ENCODE measurements at regions not wholly inside any gene's neighbourhood (a gene's known extent, or its start where the extent isn't known, plus 50 kb on each side); places are given as distances from the start of the nearest gene placed in this dataset.

DNA sequence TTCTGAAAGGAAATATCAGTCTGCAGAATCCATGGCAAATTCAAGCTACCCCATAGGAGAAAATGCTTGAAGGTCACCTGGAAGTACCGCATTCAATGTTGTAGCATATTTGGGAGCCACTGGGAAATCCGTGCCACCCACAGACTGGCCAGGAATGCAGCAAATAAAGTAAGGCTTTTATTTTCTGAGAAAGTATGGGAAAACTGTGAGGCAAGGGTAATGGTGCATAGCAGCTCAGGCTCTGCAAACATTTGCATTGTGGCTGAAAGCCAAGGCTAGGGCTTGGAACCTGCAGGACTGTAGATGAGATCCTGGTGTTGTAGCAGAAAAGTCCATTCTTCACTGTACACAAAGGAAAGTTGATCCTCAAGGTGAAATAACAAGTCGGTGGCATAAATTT lies 450.9 kb upstream of the NR3C2 start:
- no peak for TF ChIP-seq POLR2A (IDR thresholded peaks at IDR 0.05; ENCODE audit: insufficient read depth in 1 of 2, low read depth in 2 of 2, low read length in 2 of 2)
- TF ChIP-seq PPARG (CRISPR knock-in tag; conservative IDR thresholded peaks at IDR 0.05) = no peak
- no peak for TF ChIP-seq RFX3 (CRISPR knock-in tag; IDR thresholded peaks at IDR 0.05)
- no peak for TF ChIP-seq POLR2AphosphoS5 (IDR thresholded peaks at IDR 0.05; ENCODE audit: low read depth, low read length)
- no peak for TF ChIP-seq EZH2 (conservative IDR thresholded peaks at IDR 0.05; ENCODE audit: low read depth, low read length)
- no peak for TF ChIP-seq ZNF580 (CRISPR knock-in tag; IDR thresholded peaks at IDR 0.05; ENCODE audit: borderline replicate concordance, low read depth)
- TF ChIP-seq, protein P1, sequence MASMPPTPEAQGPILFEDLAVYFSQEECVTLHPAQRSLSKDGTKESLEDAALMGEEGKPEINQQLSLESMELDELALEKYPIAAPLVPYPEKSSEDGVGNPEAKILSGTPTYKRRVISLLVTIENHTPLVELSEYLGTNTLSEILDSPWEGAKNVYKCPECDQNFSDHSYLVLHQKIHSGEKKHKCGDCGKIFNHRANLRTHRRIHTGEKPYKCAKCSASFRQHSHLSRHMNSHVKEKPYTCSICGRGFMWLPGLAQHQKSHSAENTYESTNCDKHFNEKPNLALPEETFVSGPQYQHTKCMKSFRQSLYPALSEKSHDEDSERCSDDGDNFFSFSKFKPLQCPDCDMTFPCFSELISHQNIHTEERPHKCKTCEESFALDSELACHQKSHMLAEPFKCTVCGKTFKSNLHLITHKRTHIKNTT (CRISPR knock-in tag; IDR thresholded peaks at IDR 0.05) = no peak
- TF ChIP-seq, protein P2, sequence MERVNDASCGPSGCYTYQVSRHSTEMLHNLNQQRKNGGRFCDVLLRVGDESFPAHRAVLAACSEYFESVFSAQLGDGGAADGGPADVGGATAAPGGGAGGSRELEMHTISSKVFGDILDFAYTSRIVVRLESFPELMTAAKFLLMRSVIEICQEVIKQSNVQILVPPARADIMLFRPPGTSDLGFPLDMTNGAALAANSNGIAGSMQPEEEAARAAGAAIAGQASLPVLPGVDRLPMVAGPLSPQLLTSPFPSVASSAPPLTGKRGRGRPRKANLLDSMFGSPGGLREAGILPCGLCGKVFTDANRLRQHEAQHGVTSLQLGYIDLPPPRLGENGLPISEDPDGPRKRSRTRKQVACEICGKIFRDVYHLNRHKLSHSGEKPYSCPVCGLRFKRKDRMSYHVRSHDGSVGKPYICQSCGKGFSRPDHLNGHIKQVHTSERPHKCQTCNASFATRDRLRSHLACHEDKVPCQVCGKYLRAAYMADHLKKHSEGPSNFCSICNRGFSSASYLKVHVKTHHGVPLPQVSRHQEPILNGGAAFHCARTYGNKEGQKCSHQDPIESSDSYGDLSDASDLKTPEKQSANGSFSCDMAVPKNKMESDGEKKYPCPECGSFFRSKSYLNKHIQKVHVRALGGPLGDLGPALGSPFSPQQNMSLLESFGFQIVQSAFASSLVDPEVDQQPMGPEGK (CRISPR knock-in tag; IDR thresholded peaks at IDR 0.05) = no peak
- TF ChIP-seq CC2D1A (CRISPR knock-in tag; IDR thresholded peaks at IDR 0.05) = no peak
- TF ChIP-seq ZNF263 (CRISPR knock-in tag; IDR thresholded peaks at IDR 0.05) = no peak
- TF ChIP-seq SP1 (IDR thresholded peaks at IDR 0.05) = no peak
- no peak for TF ChIP-seq SP1 (CRISPR knock-in tag; IDR thresholded peaks at IDR 0.05)
- TF ChIP-seq, protein P3, sequence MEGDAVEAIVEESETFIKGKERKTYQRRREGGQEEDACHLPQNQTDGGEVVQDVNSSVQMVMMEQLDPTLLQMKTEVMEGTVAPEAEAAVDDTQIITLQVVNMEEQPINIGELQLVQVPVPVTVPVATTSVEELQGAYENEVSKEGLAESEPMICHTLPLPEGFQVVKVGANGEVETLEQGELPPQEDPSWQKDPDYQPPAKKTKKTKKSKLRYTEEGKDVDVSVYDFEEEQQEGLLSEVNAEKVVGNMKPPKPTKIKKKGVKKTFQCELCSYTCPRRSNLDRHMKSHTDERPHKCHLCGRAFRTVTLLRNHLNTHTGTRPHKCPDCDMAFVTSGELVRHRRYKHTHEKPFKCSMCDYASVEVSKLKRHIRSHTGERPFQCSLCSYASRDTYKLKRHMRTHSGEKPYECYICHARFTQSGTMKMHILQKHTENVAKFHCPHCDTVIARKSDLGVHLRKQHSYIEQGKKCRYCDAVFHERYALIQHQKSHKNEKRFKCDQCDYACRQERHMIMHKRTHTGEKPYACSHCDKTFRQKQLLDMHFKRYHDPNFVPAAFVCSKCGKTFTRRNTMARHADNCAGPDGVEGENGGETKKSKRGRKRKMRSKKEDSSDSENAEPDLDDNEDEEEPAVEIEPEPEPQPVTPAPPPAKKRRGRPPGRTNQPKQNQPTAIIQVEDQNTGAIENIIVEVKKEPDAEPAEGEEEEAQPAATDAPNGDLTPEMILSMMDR (CRISPR knock-in tag; IDR thresholded peaks at IDR 0.05) = no peak

Data from HepG2 (cell line).